Lung (tissue), 11 donors: ENCODE measurements at regions not wholly inside any gene's neighbourhood (a gene's known extent, or its start where the extent isn't known, plus 50 kb on each side); places are given as distances from the start of the nearest gene placed in this dataset.

Experiments
- ATAC-seq: fragments of 200-7000 bp; cut with Tn5 transposase; one replicate; pipeline ENCODE4 v1.9.1; 2020; ENCODE audit warnings: moderate number of reproducible peaks; ENCODE audit not compliant: insufficient read depth, low FRiP score
- DNase-seq, 3 donors: peaks; one replicate each; pipeline ENCODE4 v3.0.0-alpha.2; 2013 to 2017
- H3K27ac ChIP-seq, 2 donors: one replicate each; pipeline ENCODE4 v1.5.1; 2013; ENCODE audit warnings: mild to moderate bottlenecking in 2 of 2, moderate library complexity in 2 of 2, control low read depth in 1 of 2, inconsistent platforms in 1 of 2, low read depth in 1 of 2, low read length in 1 of 2
- H3K27me3 ChIP-seq, 3 donors: one replicate each; pipeline ENCODE4 v1.5.1; 2013; ENCODE audit warnings: low read length in 2 of 3; ENCODE audit not compliant: control insufficient read depth in 3 of 3, insufficient read depth in 3 of 3
- H3K36me3 ChIP-seq, 4 donors: one replicate each; pipeline ENCODE4 v1.5.1; 2013; ENCODE audit warnings: low read length in 4 of 4, mild to moderate bottlenecking in 1 of 4, moderate library complexity in 1 of 4; ENCODE audit not compliant: control insufficient read depth in 4 of 4, insufficient read depth in 4 of 4
- H3K4me1 ChIP-seq, 5 donors: one replicate each; pipeline ENCODE4 v1.5.1; 2013; ENCODE audit warnings: low read length in 5 of 5, mild to moderate bottlenecking in 2 of 5, moderate library complexity in 1 of 5; ENCODE audit not compliant: control insufficient read depth in 5 of 5, insufficient read depth in 5 of 5
- H3K4me3 ChIP-seq: one replicate; pipeline ENCODE4 v1.5.1; 2013; ENCODE audit warnings: mild to moderate bottlenecking, control low read depth, moderate library complexity
- H3K9ac ChIP-seq, 2 donors: one replicate each; pipeline ENCODE4 v1.5.1; 2013; ENCODE audit warnings: low read length in 2 of 2, control low read depth in 1 of 2; ENCODE audit not compliant: insufficient read depth in 1 of 2
- H3K9me3 ChIP-seq, 4 donors: one replicate each; pipeline ENCODE4 v1.5.1; 2013; ENCODE audit warnings: low read length in 3 of 4, mild to moderate bottlenecking in 1 of 4, moderate library complexity in 1 of 4; ENCODE audit not compliant: control insufficient read depth in 4 of 4, insufficient read depth in 3 of 4
- WGBS, 2 donors: extraction: QIAGEN DNeasy Blood & Tissue Kit; methylation state at CpG; one replicate each; pipeline ENCODE4 v1.1.7; 2013; 5-methylcytosine and 5-hydroxymethylcytosine counted together
- TF ChIP-seq, protein P1 (sequence below): IDR thresholded peaks from 2 replicates; pipeline ENCODE4 v1.5.1; 2012; ENCODE audit warnings: mild to moderate bottlenecking; ENCODE audit errors: control extremely low read depth, extremely low read depth
- donor health status: control.
- donor health status: control.
- donor health status: Bipolar disorder and iron deficiency.
- donor health status: healthy.
- donor health status: DM: yes; HTN: yes; CAD: no.

DNA sequence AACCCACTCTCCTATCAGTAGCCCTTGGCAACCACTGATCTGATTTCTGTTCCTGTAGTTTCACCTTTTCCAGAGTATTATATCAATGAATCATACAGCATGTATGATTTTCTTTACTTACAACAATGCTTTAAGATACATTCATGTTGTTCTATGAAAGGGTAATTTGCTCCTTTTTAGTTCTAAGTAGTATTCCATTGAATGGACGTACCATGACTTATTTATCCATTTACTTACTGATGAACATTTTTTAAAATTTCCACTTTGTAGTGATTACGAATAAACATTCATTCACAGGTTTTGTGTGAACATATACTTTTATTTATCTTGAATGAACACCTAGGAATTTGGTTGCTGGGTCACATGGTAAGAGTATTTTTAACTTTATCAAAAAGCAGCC is 620.8 kb downstream of the HTR1A start:
- DNase-seq (no peak), ATAC-seq (no peak)
- Histone ChIP-seq H3K27ac (no peak overlapping the region), H3K36me3 (no peaks in the 10 kb centered on the region), H3K9me3 (no peaks in the 10 kb centered on the region), H3K27me3 (no peaks in the 10 kb centered on the region), H3K4me3 (no peak overlapping the region), H3K9ac (no peak overlapping the region), H3K4me1 (no peaks in the 10 kb centered on the region)
- 84 to 87% methylated on average over 2 of the region's 2 CpGs for WGBS, 2 donors
- TF ChIP-seq, protein P1, sequence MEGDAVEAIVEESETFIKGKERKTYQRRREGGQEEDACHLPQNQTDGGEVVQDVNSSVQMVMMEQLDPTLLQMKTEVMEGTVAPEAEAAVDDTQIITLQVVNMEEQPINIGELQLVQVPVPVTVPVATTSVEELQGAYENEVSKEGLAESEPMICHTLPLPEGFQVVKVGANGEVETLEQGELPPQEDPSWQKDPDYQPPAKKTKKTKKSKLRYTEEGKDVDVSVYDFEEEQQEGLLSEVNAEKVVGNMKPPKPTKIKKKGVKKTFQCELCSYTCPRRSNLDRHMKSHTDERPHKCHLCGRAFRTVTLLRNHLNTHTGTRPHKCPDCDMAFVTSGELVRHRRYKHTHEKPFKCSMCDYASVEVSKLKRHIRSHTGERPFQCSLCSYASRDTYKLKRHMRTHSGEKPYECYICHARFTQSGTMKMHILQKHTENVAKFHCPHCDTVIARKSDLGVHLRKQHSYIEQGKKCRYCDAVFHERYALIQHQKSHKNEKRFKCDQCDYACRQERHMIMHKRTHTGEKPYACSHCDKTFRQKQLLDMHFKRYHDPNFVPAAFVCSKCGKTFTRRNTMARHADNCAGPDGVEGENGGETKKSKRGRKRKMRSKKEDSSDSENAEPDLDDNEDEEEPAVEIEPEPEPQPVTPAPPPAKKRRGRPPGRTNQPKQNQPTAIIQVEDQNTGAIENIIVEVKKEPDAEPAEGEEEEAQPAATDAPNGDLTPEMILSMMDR: no peak

DNA sequence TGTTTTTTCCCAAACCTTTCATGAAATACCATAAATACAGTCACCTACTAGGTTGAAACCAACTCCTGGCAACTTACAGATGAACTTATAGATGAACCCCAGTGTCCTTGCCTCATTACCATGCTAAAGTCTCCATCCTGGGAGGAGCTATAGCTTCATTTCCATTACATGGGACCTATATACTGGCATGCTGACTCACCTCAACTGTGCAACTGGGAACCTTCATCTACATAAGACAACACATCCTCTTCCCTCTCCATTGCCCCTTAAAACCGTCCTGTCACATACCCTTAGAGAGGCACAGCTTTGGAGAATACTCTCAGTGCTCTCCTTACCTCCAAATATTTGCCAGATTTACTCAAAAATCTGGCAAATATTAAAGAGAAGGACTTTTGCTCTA is 638.3 kb downstream of the HTR1A start:
- Histone ChIP-seq H3K4me3 (no peak overlapping the region), H3K4me1 (no peaks in the 10 kb centered on the region), H3K36me3 (no peaks in the 10 kb centered on the region), H3K27ac (no peak overlapping the region), H3K9me3 (peaks cover 0 to 3% (median 0%) of the 10 kb centered on the region in 4 donors), H3K9ac (no peak overlapping the region), H3K27me3 (no peaks in the 10 kb centered on the region)
- WGBS, 2 donors: 53 to 59% methylated on average over 1 of the region's 1 CpG
- ATAC-seq (no peak), DNase-seq (no peak)
- TF ChIP-seq, protein P1: no peak

DNA sequence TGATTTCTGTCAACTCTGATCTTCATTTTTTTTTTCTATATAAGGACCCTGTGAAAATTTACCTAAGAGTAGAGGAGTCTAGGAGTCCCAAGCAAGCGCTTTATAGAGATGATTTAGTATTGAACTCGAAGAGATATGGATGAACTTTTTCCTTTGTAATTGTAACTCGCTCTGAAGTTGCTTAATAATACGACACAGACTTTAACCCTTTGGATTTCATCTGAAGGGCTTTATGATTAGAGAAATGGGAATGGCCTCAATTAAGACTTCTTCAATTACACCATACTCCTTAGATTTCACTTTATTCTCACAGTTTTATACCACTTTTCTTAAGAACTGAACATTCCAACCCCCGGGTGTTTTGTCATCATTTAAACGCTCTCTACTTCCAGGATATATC is 647.7 kb downstream of the HTR1A start:
- ATAC-seq: no peak
- Histone ChIP-seq H3K27ac (no peak overlapping the region), H3K9me3 (no peaks in the 10 kb centered on the region), H3K36me3 (no peaks in the 10 kb centered on the region), H3K9ac (no peak overlapping the region), H3K4me3 (no peak overlapping the region), H3K4me1 (peaks cover 0 to 13% (median 0%) of the 10 kb centered on the region in 5 donors), H3K27me3 (no peaks in the 10 kb centered on the region)
- peak in 2 of 3 donors; percentile 4 to 6 for DNase-seq
- 75 to 83% methylated on average over 6 of the region's 6 CpGs for whole genome bisulfite sequencing, 2 donors
- TF ChIP-seq, protein P1: no peak

DNA sequence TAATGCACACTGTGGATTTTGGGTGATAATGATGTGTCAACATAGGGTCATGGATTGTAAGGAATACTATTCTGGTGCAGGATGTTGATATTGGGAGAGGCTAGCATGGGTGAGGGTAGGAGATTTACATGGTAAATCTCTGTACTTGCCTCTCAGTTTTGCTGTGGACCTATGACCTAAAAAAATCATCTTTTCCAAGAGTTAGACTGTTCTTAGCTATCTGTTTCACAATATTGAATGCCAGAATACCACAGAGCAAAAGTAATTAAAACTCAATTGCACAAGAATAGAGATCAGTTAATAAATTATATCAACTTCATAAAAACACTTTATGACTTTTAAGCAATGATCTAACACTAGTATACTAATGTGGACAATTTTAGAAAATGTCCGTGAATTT is 651.6 kb downstream of the HTR1A start:
- no peaks in the 10 kb centered on the region for H3K27me3 ChIP-seq
- H3K4me1 ChIP-seq: peaks cover 0 to 13% (median 0%) of the 10 kb centered on the region in 5 donors
- no peak overlapping the region for H3K27ac ChIP-seq
- TF ChIP-seq, protein P1: no peak
- no peaks in the 10 kb centered on the region for H3K9me3 ChIP-seq
- ATAC-seq: no peak
- H3K9ac ChIP-seq: no peak overlapping the region
- H3K4me3 ChIP-seq: no peak overlapping the region
- H3K36me3 ChIP-seq: no peaks in the 10 kb centered on the region
- 69 to 90% methylated on average over 1 of the region's 1 CpG for WGBS, 2 donors
- peak in 2 of 3 donors; percentile 33 to 49 for DNase-seq
